Heart right ventricle (tissue), 16 donors: ENCODE measurements at regions not wholly inside any gene's neighbourhood (a gene's known extent, or its start where the extent isn't known, plus 50 kb on each side); places are given as distances from the start of the nearest gene placed in this dataset.

Source experiments
- ATAC-seq, 8 donors: fragments of 200-7000 bp; cut with Tn5 transposase; one replicate each; pipeline ENCODE4 v1.9.1; 2020; ENCODE audit warnings: mild to moderate bottlenecking in 8 of 8, moderate library complexity in 8 of 8, moderate number of reproducible peaks in 1 of 8
- DNase-seq, 2 donors: peaks; one replicate each; pipeline ENCODE4 v3.0.0-alpha.2; 2020
- H3K27ac ChIP-seq, 10 donors: fragments of 200-600 bp; sonication (generic) in 2 of 10; one replicate each; pipeline versions ENCODE4 v1.5.0 to v1.8.0; 2020 to 2022; ENCODE audit warnings: mild to moderate bottlenecking in 3 of 10
- H3K27me3 ChIP-seq, 7 donors: fragments of 200-600 bp; one replicate each; pipeline ENCODE4 v1.8.0; 2021 to 2022; ENCODE audit warnings: mild to moderate bottlenecking in 2 of 7
- H3K36me3 ChIP-seq, 9 donors: fragments of 200-600 bp; sonication (generic) in 1 of 9; one replicate each; pipeline versions ENCODE4 v1.5.0 to v1.8.0; 2020 to 2022; ENCODE audit warnings: mild to moderate bottlenecking in 2 of 9
- H3K4me1 ChIP-seq, 9 donors: fragments of 200-600 bp; sonication (generic) in 1 of 9; one replicate each; pipeline versions ENCODE4 v1.5.0 to v1.8.0; 2020 to 2022; ENCODE audit warnings: mild to moderate bottlenecking in 4 of 9
- H3K4me3 ChIP-seq, 10 donors: fragments of 200-600 bp; sonication (generic) in 2 of 10; one replicate each; pipeline versions ENCODE4 v1.5.0 to v1.8.0; 2020 to 2022; ENCODE audit warnings: mild to moderate bottlenecking in 7 of 10, moderate library complexity in 2 of 10
- H3K9me3 ChIP-seq, 11 donors: fragments of 200-600 bp in 10 of 11; sonication (generic) in 2 of 11; one replicate each; pipeline versions ENCODE4 v1.5.0 to v1.8.0; 2013 to 2022; ENCODE audit warnings: mild to moderate bottlenecking in 2 of 11, control low read depth in 1 of 11, moderate library complexity in 1 of 11
- CTCF ChIP-seq, 9 donors: fragments of 200-600 bp; sonication (generic) in 2 of 9; IDR thresholded peaks; one replicate each; pipeline versions ENCODE4 v1.5.0 to v1.8.0; 2021 to 2022; ENCODE audit warnings: antibody characterized with exemption in 9 of 9, mild to moderate bottlenecking in 5 of 9, moderate library complexity in 1 of 9
- WGBS, 2 donors: extraction: QIAGEN DNeasy Blood & Tissue Kit; methylation state at CpG; one replicate each; pipeline ENCODE4 v1.1.7; 2013; ENCODE audit warnings: inconsistent platforms in 1 of 2; 5-methylcytosine and 5-hydroxymethylcytosine counted together
- intact Hi-C, 10 donors: fragments of 100-400 bp; cut with DNase I; formaldehyde crosslinking; loops; one replicate each; pipeline versions ENCODE4 v1.11.1 to v1.14.2; 2022
- donor health status: Arrhythmogenic right ventricular cardiomyopathy.
- donor health status: ischemic (EF 13 %, LVEDD 7.1; RV severe dilation, severe dysfunction).
- donor health status: healthy with polysubstance abuse.
- donor health status: DM: no; HTN: yes; CAD: no.
- donor health status: DM: no; HTN: no; CAD: no.
- donor health status: ischemic (EF 25% LVEDD 6.9; RV normal size, moderate dysfunction).
- donor health status: ischemic (EF 25% LVEDD 5.7; RV mildly dilated, moderate dysfunction).
- donor health status: healthy.
- donor health status: DM: yes; HTN: yes; CAD: no.
- donor health status: Ischemic cardiomyopathy.
- donor health status: ischemic (EF 35%, LVEDD 5.7; RV mildly dilated, moderate dysfunction).
- donor health status: nonischemic (EF 11% LVEDD 7.7; RV severe dilation, severe dysfunction).
- donor health status: DM: yes; HTN: yes; CAD: no.
- donor health status: PGD.
- donor health status: ischemic (EF 29% LVEDD 5.4; RV normal size, mild dysfunction).
- donor health status: nonischemic (EF 23%, LVEDD 6.1; RV moderate dilation, normal function).

GRCh38 chr12:127400221-127400620 is 866.7 kb upstream of the TMEM132C start:
- no peaks in the 10 kb centered on the region for H3K9me3 ChIP-seq
- H3K36me3 ChIP-seq, result no peaks in the 10 kb centered on the region
- no peaks in the 10 kb centered on the region for H3K4me1 ChIP-seq
- intact Hi-C loops, result no loop called here
- DNase-seq (no peak), ATAC-seq (no peak)
- WGBS, 2 donors, result 64 to 69% methylated on average over 5 of the region's 5 CpGs
- TF ChIP-seq CTCF (IDR thresholded peaks at IDR 0.05), result no peak
- no peak overlapping the region for H3K4me3 ChIP-seq
- H3K27ac ChIP-seq, result no peak overlapping the region
- H3K27me3 ChIP-seq, result peaks cover 0 to 54% (median 10%) of the 10 kb centered on the region in 7 donors

- no peaks in the 10 kb centered on the region for H3K4me1 ChIP-seq
- no peak overlapping the region for H3K4me3 ChIP-seq
- H3K27me3 ChIP-seq, result peaks cover 0 to 50% (median 8%) of the 10 kb centered on the region in 7 donors
- no peak for DNase-seq
- intact Hi-C loops, result no loop called here
- TF ChIP-seq CTCF (IDR thresholded peaks at IDR 0.05), result no peak
- no peaks in the 10 kb centered on the region for H3K36me3 ChIP-seq
- H3K9me3 ChIP-seq, result no peaks in the 10 kb centered on the region
- no peak for ATAC-seq
- no peak overlapping the region for H3K27ac ChIP-seq
- WGBS, 2 donors, result 61 to 67% methylated on average over 2 of the region's 2 CpGs
Observed at GRCh38 chr12:127401005-127401404, 866.0 kb upstream of the TMEM132C start.

- Histone ChIP-seq H3K27ac (no peak overlapping the region), H3K9me3 (no peaks in the 10 kb centered on the region), H3K36me3 (no peaks in the 10 kb centered on the region), H3K4me3 (no peak overlapping the region), H3K4me1 (no peaks in the 10 kb centered on the region), H3K27me3 (peaks cover 0 to 48% (median 3%) of the 10 kb centered on the region in 7 donors)
- intact Hi-C loops, result no loop called here
- DNase-seq (no peak), ATAC-seq (no peak)
- 61% methylated on average over 5 of the region's 5 CpGs for whole genome bisulfite sequencing, 2 donors
- TF ChIP-seq CTCF (IDR thresholded peaks at IDR 0.05), result no peak
Observed at GRCh38 chr12:127401536-127401935, 865.4 kb upstream of the TMEM132C start.

GRCh38 chr12:127411166-127411915 is 855.6 kb upstream of the TMEM132C start:
- Histone ChIP-seq H3K27ac (no peak overlapping the region), H3K36me3 (no peaks in the 10 kb centered on the region), H3K9me3 (no peaks in the 10 kb centered on the region), H3K4me3 (no peak overlapping the region), H3K27me3 (peaks cover 0 to 6% (median 0%) of the 10 kb centered on the region in 7 donors), H3K4me1 (no peaks in the 10 kb centered on the region)
- intact Hi-C loops, result no loop called here
- TF ChIP-seq CTCF (IDR thresholded peaks at IDR 0.05), result no peak
- DNase-seq (no peak), ATAC-seq (no peak)
- 79 to 81% methylated on average over 7 of the region's 7 CpGs for WGBS, 2 donors
